Upper lobe of right lung (tissue), 1 donor: ENCODE measurements at regions not wholly inside any gene's neighbourhood (a gene's known extent, or its start where the extent isn't known, plus 50 kb on each side); places are given as distances from the start of the nearest gene placed in this dataset.

Source experiments
- ATAC-seq: fragments of 200-7000 bp; cut with Tn5 transposase; one replicate; pipeline ENCODE4 v1.9.1; 2020; ENCODE audit warnings: mild to moderate bottlenecking, moderate library complexity
- DNase-seq: peaks from one replicate; pipeline ENCODE4 v3.0.0-alpha.2; 2020
- H3K27ac ChIP-seq: fragments of 200-600 bp; one replicate; pipeline ENCODE4 v1.8.0; 2022
- H3K27me3 ChIP-seq: fragments of 200-600 bp; one replicate; pipeline ENCODE4 v1.8.0; 2022; ENCODE audit warnings: mild to moderate bottlenecking
- H3K36me3 ChIP-seq: fragments of 200-600 bp; one replicate; pipeline ENCODE4 v1.8.0; 2022
- H3K4me1 ChIP-seq: fragments of 200-600 bp; one replicate; pipeline ENCODE4 v1.8.0; 2022
- H3K4me3 ChIP-seq: fragments of 200-600 bp; one replicate; pipeline ENCODE4 v1.8.0; 2022; ENCODE audit warnings: mild to moderate bottlenecking
- H3K9me3 ChIP-seq: fragments of 200-600 bp; one replicate; pipeline ENCODE4 v1.8.0; 2022
- CTCF ChIP-seq: fragments of 200-600 bp; IDR thresholded peaks from one replicate; pipeline ENCODE4 v1.8.0; 2022; ENCODE audit warnings: antibody characterized with exemption
- intact Hi-C: fragments of 100-400 bp; cut with DNase I; formaldehyde crosslinking; loops from one replicate; pipeline ENCODE4 v1.11.0; 2022
- donor health status: DM: no; HTN: yes; CAD: no; lungs with severe emphysema.

- Histone ChIP-seq H3K36me3 (no peaks in the 10 kb centered on the region), H3K27me3 (peaks cover 11% of the 10 kb centered on the region), H3K9me3 (no peaks in the 10 kb centered on the region), H3K4me1 (no peaks in the 10 kb centered on the region), H3K4me3 (no peak overlapping the region), H3K27ac (no peak overlapping the region)
- intact Hi-C loops: no loop called here
- no peak for ATAC-seq
- no peak for DNase-seq
- no peak for TF ChIP-seq CTCF
These were observed 90.1 kb upstream of the ACTRT2 start for GRCh38 chr1:2930913-2931723.

- intact Hi-C loops: no loop called here
- H3K36me3 ChIP-seq: no peaks in the 10 kb centered on the region
- no peaks in the 10 kb centered on the region for H3K4me1 ChIP-seq
- DNase-seq (no peak), ATAC-seq (no peak)
- H3K9me3 ChIP-seq: no peaks in the 10 kb centered on the region
- H3K27ac ChIP-seq: no peak overlapping the region
- H3K27me3 ChIP-seq: peaks cover 11% of the 10 kb centered on the region
- no peak overlapping the region for H3K4me3 ChIP-seq
- TF ChIP-seq CTCF: no peak
These were observed 89.4 kb upstream of the ACTRT2 start for GRCh38 chr1:2931724-2932401.

GRCh38 chr1:2932671-2933350 lies 88.5 kb upstream of the ACTRT2 start:
- Histone ChIP-seq H3K9me3 (no peaks in the 10 kb centered on the region), H3K4me1 (no peaks in the 10 kb centered on the region), H3K36me3 (no peaks in the 10 kb centered on the region), H3K27me3 (peaks cover 11% of the 10 kb centered on the region), H3K27ac (no peak overlapping the region), H3K4me3 (no peak overlapping the region)
- intact Hi-C loops: no loop called here
- no peak for TF ChIP-seq CTCF
- no peak for DNase-seq
- ATAC-seq: no peak

- no peak for TF ChIP-seq CTCF
- ATAC-seq (no peak), DNase-seq (no peak)
- intact Hi-C loops: no loop called here
- H3K9me3 ChIP-seq: no peaks in the 10 kb centered on the region
- peaks cover 11% of the 10 kb centered on the region for H3K27me3 ChIP-seq
- H3K36me3 ChIP-seq: no peaks in the 10 kb centered on the region
- H3K4me1 ChIP-seq: no peaks in the 10 kb centered on the region
- no peak overlapping the region for H3K27ac ChIP-seq
- H3K4me3 ChIP-seq: no peak overlapping the region
These were observed 87.7 kb upstream of the ACTRT2 start for GRCh38 chr1:2933431-2934155.

- Histone ChIP-seq H3K27me3 (peaks cover 11% of the 10 kb centered on the region), H3K9me3 (no peaks in the 10 kb centered on the region), H3K4me1 (no peaks in the 10 kb centered on the region), H3K36me3 (no peaks in the 10 kb centered on the region), H3K4me3 (no peak overlapping the region), H3K27ac (no peak overlapping the region)
- TF ChIP-seq CTCF: no peak
- intact Hi-C loops: no loop called here
- no peak for DNase-seq
- no peak for ATAC-seq
These were observed 87.1 kb upstream of the ACTRT2 start for GRCh38 chr1:2934156-2934540.
